Endothelial cell of umbilical vein (primary cell): ENCODE measurements at regions not wholly inside any gene's neighbourhood (a gene's known extent, or its start where the extent isn't known, plus 50 kb on each side); places are given as distances from the start of the nearest gene placed in this dataset.

Experiments used
- BruUV-seq: library from RNA; stranded (reverse); fragments of 400-500 nt; replicated peaks from 2 replicates; lab custom pipeline; 2021; lab: Mats Ljungman, UMichigan
- CTCF ChIA-PET: fragments of 300-600, 350-600 bp; sonication (Branson Sonifier 250); formaldehyde crosslinking; loops from one replicate; lab custom pipeline; 2021; ENCODE audit warnings: antibody characterized with exemption, inconsistent platforms; lab: Charles Lee
- POLR2A ChIA-PET: fragments of 300-600, 350-600 bp; sonication (Branson Sonifier 250); formaldehyde crosslinking; loops from one replicate; lab custom pipeline; 2021; ENCODE audit warnings: antibody characterized with exemption, inconsistent platforms; lab: Charles Lee
- DNase-seq: peaks from one replicate; pipeline ENCODE4 v3.0.0-alpha.2; 2011; ENCODE audit warnings: low read depth, low spot score
- FAIRE-seq: peaks from 2 replicates; lab custom pipeline; 2011; peaks lifted over from hg19 to GRCh38; lab: Jason Lieb, UNC
- H2AFZ ChIP-seq: 2 replicates; pipeline ENCODE4 v1.6.0; 2012; ENCODE audit warnings: low read depth, low read length, control low read depth, inconsistent platforms
- H3K27ac ChIP-seq: 2 replicates; pipeline ENCODE4 v1.5.1; 2011; ENCODE audit warnings: low read depth, mild to moderate bottlenecking, control low read depth, low read length, moderate library complexity; ENCODE audit not compliant: insufficient read depth
- H3K27me3 ChIP-seq, 2 experiments: 2 replicates each; pipeline versions ENCODE4 v1.6.0 to v1.6.1; 2011; ENCODE audit warnings: low read length in 2 of 2, mixed read lengths in 1 of 2; ENCODE audit not compliant: control insufficient read depth in 2 of 2, insufficient read depth in 2 of 2
- H3K36me3 ChIP-seq, 2 experiments: 2 replicates in 1 of 2; 3 replicates in 1 of 2; pipeline ENCODE4 v1.5.1; 2011; ENCODE audit warnings: low read length in 2 of 2, mild to moderate bottlenecking in 1 of 2, moderate library complexity in 1 of 2; ENCODE audit not compliant: control insufficient read depth in 2 of 2, insufficient read depth in 2 of 2; ENCODE audit errors: extremely low read depth in 1 of 2
- H3K4me1 ChIP-seq: 3 replicates; pipeline ENCODE4 v1.5.1; 2011; ENCODE audit warnings: mild to moderate bottlenecking, low read length; ENCODE audit not compliant: control insufficient read depth, insufficient read depth; ENCODE audit errors: extremely low read depth
- H3K4me2 ChIP-seq: 2 replicates; pipeline ENCODE4 v1.6.1; 2011; ENCODE audit warnings: low read length, control low read depth, mixed read lengths; ENCODE audit not compliant: insufficient read depth
- H3K4me3 ChIP-seq, 3 experiments: fragments of 200-600 bp in 1 of 3; sonication (generic), shearing (Covaris generic) in 1 of 3; replicated peaks in 1 of 3; 2 replicates each; pipeline ENCODE4 v1.5.1; 2011 to 2016; ENCODE audit warnings: control low read depth in 3 of 3, low read length in 3 of 3, mild to moderate bottlenecking in 2 of 3, inconsistent platforms in 1 of 3, low read depth in 1 of 3, moderate library complexity in 1 of 3; ENCODE audit not compliant: insufficient read depth in 1 of 3
- H3K79me2 ChIP-seq: 2 replicates; pipeline ENCODE4 v1.6.0; 2012; ENCODE audit warnings: low read length, inconsistent platforms; ENCODE audit not compliant: control insufficient read depth, insufficient read depth
- H3K9ac ChIP-seq: replicated peaks from 2 replicates; pipeline ENCODE3; 2011; ENCODE audit warnings: low read length, control low read depth; ENCODE audit not compliant: insufficient read depth; ENCODE audit errors: extremely low read depth
- H3K9me1 ChIP-seq: replicated peaks from 3 replicates; pipeline ENCODE4 v1.6.0; 2011; ENCODE audit warnings: mild to moderate bottlenecking, low read length; ENCODE audit not compliant: control insufficient read depth, insufficient read depth; ENCODE audit errors: extremely low read depth
- H3K9me3 ChIP-seq: replicated peaks from 2 replicates; pipeline ENCODE4 v1.5.1; 2012; ENCODE audit warnings: low read length, inconsistent platforms; ENCODE audit not compliant: control insufficient read depth, insufficient read depth
- H4K20me1 ChIP-seq: replicated peaks from 2 replicates; pipeline ENCODE3; 2011; ENCODE audit warnings: mild to moderate bottlenecking, low read length; ENCODE audit not compliant: control insufficient read depth, insufficient read depth; ENCODE audit errors: extremely low read depth
- EZH2 ChIP-seq: IDR thresholded peaks from 2 replicates; pipeline ENCODE4 v1.6.1; 2012; ENCODE audit warnings: borderline replicate concordance, low read depth, mild to moderate bottlenecking, moderate library complexity, low read length, inconsistent platforms; ENCODE audit not compliant: severe bottlenecking
- FOS ChIP-seq: IDR thresholded peaks from 2 replicates; pipeline ENCODE4 v1.6.1; 2011; ENCODE audit warnings: mild to moderate bottlenecking, low read length, moderate library complexity, borderline replicate concordance; ENCODE audit not compliant: insufficient read depth
- GATA2 ChIP-seq: IDR thresholded peaks from 2 replicates; pipeline ENCODE4 v1.7.0; 2011; ENCODE audit warnings: low read depth, mild to moderate bottlenecking, moderate library complexity, mixed read lengths, low read length; ENCODE audit not compliant: insufficient read length, insufficient read depth
- JUN ChIP-seq: IDR thresholded peaks from 2 replicates; pipeline ENCODE4 v1.6.1; 2011; ENCODE audit warnings: borderline replicate concordance, low read depth; ENCODE audit not compliant: insufficient read length, insufficient read depth
- POLR2A ChIP-seq: IDR thresholded peaks from 2 replicates; pipeline ENCODE4 v1.6.1; 2012; ENCODE audit warnings: low read depth, mild to moderate bottlenecking, control low read depth, low read length
- dilution Hi-C: fragments of 300-500 bp; cut with MboI; formaldehyde crosslinking; loops from one replicate; pipeline ENCODE4 v1.15.0; 2019; ENCODE audit warnings: low sequenced_read_pairs; ENCODE audit not compliant: extremely low pct_ligation_motif_present
- intact Hi-C: fragments of 100-400 bp; cut with micrococcal nuclease; formaldehyde crosslinking; loops from one replicate; pipeline ENCODE4 v1.10.0; 2022
- TF ChIP-seq, protein P1 (sequence below), 2 donors: IDR thresholded peaks; 1 replicate in 1 of 2; 2 replicates in 1 of 2; pipeline ENCODE4 v1.5.1; 2011; ENCODE audit warnings: low read length in 2 of 2, mild to moderate bottlenecking in 2 of 2, moderate library complexity in 2 of 2, control low read depth in 1 of 2, inconsistent platforms in 1 of 2, low read depth in 1 of 2; ENCODE audit not compliant: insufficient read depth in 1 of 2; ENCODE audit errors: extremely low read depth in 1 of 2
- TF ChIP-seq, protein P2 (sequence below): IDR thresholded peaks from 2 replicates; pipeline ENCODE4 v1.6.1; 2011; ENCODE audit not compliant: insufficient read depth, insufficient read length

DNA sequence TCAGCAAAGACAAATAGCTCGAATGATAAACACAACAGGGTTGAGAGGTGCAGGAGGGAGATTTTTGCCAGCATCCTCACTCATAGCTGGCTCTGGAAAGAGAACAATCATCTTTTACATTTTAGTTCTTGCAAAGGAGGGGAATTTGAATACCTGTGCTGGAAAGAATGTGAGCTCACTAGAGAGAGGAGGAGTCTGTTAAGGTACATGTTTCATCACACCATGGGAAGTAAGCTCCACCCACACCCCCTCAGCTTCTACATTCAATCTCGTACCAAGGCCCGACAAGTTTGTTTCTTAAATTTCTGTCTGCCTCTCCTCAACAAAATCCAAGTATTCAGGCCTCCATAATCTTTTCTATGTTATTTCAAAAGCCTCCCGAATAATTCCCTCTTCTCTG is 254.6 kb downstream of the BRINP1 start:
- Histone ChIP-seq H3K9ac (no peak overlapping the region), H3K36me3 (no peaks in the 10 kb centered on the region), H3K27ac (no peak overlapping the region), H3K9me1 (no peaks in the 10 kb centered on the region), H3K4me3 (no peak overlapping the region), H3K79me2 (no peaks in the 10 kb centered on the region), H3K4me1 (no peaks in the 10 kb centered on the region), H3K9me3 (no peaks in the 10 kb centered on the region), H4K20me1 (no peaks in the 10 kb centered on the region), H3K27me3 (no peaks in the 10 kb centered on the region), H3K4me2 (no peak overlapping the region), H2AFZ (no peak overlapping the region)
- CTCF ChIA-PET: no interaction called here
- TF ChIP-seq POLR2A: no peak
- TF ChIP-seq JUN: no peak
- no peak for TF ChIP-seq GATA2
- no peak for TF ChIP-seq EZH2
- TF ChIP-seq, protein P1, sequence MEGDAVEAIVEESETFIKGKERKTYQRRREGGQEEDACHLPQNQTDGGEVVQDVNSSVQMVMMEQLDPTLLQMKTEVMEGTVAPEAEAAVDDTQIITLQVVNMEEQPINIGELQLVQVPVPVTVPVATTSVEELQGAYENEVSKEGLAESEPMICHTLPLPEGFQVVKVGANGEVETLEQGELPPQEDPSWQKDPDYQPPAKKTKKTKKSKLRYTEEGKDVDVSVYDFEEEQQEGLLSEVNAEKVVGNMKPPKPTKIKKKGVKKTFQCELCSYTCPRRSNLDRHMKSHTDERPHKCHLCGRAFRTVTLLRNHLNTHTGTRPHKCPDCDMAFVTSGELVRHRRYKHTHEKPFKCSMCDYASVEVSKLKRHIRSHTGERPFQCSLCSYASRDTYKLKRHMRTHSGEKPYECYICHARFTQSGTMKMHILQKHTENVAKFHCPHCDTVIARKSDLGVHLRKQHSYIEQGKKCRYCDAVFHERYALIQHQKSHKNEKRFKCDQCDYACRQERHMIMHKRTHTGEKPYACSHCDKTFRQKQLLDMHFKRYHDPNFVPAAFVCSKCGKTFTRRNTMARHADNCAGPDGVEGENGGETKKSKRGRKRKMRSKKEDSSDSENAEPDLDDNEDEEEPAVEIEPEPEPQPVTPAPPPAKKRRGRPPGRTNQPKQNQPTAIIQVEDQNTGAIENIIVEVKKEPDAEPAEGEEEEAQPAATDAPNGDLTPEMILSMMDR (IDR thresholded peaks at IDR 0.05; ENCODE audit: extremely low read depth in 1 of 2, insufficient read depth in 1 of 2, low read depth in 1 of 2, low read length in 2 of 2): no peak
- TF ChIP-seq, protein P2, sequence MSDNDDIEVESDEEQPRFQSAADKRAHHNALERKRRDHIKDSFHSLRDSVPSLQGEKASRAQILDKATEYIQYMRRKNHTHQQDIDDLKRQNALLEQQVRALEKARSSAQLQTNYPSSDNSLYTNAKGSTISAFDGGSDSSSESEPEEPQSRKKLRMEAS: no peak
- TF ChIP-seq FOS: no peak
- dilution Hi-C loops (no loop called here), intact Hi-C loops (no loop called here)
- no TSS peak for BruUV-seq
- POLR2A ChIA-PET: no interaction called here
- FAIRE-seq (no peak), DNase-seq (no peak)
